Kidney capillary endothelial cell (primary cell): ENCODE measurements at regions not wholly inside any gene's neighbourhood (a gene's known extent, or its start where the extent isn't known, plus 50 kb on each side); places are given as distances from the start of the nearest gene placed in this dataset.
A peak's percentile ranks its signal among the peaks of the same experiment; 100 is the strongest.
"Not testable (repeated sequence)": the region's sequence is repeated elsewhere in the genome, so short reads cannot be mapped to it uniquely, and the experiment has no call there.

Experiments
- DNase-seq: peaks from one replicate; pipeline ENCODE4 v3.0.0-alpha.2; 2018; ENCODE audit warnings: low spot score

DNA sequence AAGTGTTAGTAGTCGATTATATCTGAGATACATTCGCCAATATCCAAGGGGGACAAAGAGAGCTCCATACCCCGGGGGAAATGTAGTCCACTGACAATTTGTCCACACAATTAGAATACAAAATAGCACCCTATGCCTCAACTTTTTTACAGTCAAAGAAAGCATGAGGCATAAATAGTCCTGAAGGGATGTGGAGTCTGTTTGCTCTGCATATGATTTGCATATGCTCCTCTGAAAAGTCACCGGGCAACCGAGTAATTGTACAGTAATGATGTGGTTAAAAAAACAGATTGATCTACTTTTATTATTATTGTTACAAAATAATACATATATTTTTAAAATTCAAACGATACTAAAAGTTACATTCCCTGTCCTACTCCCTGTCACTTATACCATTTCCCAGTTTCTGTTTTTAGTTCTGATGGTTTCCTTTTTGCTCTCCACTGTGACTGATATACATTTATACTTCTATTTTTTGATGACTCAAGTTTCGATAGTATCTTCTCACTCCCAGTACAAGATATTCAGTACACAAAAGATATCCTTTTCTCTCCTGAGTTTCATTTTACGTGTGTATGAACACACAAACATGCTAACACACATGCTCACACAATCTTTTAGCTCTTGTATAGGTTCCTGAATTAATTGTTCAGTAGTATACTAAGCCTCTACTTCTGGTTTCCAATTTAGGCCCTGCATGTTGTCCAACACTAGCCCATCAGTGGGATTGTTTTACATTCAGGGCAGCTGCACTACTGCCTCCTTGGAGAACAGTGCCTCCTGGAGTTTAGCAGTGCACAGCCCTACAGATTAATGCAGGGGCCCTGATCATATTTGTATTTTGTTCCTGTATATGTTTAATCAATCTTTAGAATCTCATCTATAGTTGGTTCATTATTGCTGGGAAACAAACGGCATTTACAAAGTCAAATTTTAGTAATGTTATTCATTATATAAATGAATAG lies 130.9 kb downstream of the TES start:
- DNase-seq = no peak

DNA sequence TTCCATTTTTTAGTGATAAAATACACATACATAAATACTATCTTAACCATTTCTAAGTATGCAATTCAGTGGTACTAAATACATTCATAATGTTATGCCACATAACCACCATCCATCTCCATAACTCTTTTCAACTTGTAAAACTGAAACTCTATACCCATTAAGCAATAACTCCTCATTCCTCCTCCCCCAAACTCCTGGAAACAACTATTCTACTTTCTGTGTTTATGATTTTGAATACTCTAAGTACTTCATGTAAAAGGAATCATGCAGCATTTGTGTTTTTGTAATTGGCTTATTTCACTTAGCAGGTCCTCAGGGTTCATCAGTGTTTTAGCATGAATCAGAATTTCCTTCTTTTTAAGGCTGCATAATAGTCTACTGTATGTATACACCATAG lies 131.8 kb downstream of the TES start:
- no peak for DNase-seq

DNA sequence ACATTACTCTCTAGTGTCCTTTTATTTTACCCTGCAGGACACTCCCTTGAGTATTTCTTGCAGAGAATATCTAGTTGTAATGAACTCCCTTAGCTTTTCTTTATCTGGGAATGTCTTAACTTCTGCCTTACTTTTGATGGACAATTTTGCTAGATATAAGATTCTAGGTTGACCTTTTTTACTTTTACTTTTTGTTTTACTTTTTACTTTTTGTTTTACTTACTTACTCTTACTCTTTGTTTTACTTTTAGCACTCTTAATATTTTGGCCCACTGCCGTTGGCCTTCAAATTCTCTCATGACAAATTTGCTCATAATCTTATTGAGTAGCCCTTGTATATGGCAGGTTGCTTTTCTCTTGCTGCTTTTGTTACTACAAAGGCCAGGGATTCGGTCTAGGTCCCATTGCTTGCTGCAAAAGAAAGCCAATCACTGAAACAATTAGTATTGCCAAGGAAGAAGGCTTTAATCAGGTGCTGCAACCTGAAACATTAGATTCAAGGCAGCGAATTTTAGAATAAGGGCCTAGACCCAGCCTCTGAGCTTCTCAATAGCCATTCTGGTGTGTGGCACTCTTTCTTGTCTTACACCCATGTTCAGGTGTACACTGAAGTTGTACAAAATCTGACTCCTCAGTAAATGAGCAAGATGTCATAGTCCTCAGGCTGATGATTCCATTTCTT lies 137.0 kb downstream of the TES start:
- no peak for DNase-seq

GRCh38 chr7:116348346-116348745 lies 138.0 kb downstream of the TES start:
- no peak for DNase-seq

DNA sequence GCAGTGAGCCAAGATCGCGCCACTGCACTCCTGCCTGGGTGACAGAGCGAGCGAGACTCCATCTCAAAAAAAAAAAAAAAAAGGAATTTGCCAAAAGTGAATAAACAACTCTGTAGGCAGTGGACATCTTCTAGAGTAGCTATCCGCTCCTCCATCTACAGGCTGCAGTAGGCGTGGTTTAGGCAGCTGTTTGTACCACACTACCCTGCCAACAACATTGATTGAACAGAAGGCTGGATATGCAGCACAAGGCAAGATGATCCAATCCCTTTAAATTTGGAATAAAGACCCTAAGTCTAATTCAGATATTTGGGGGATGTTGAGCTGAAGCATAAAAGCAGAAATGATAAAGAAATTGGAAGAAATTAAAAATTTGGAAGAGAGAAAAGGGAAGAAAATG lies 141.6 kb downstream of the TES start:
- no peak for DNase-seq

DNA sequence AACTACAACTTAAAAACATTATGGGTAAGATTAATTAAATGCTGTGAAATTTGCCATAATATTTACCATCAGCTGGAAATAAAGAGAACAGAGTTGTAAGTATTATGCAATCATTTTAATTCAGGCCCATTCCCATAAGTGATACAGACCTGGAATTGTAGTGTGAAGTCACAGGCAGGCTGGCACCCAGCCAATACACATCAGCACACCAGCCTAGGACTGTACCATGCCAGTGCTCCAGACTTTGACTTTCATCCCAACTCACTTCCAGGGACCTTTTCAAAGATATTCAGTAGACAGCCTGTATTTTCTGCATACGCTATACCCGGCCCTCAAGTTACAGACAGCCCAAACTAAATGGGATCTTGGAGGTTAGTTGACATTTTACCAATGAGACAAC lies 143.3 kb downstream of the TES start:
- no peak for DNase-seq

- no peak for DNase-seq
Observed at GRCh38 chr7:116354171-116354545, 143.8 kb downstream of the TES start.

DNA sequence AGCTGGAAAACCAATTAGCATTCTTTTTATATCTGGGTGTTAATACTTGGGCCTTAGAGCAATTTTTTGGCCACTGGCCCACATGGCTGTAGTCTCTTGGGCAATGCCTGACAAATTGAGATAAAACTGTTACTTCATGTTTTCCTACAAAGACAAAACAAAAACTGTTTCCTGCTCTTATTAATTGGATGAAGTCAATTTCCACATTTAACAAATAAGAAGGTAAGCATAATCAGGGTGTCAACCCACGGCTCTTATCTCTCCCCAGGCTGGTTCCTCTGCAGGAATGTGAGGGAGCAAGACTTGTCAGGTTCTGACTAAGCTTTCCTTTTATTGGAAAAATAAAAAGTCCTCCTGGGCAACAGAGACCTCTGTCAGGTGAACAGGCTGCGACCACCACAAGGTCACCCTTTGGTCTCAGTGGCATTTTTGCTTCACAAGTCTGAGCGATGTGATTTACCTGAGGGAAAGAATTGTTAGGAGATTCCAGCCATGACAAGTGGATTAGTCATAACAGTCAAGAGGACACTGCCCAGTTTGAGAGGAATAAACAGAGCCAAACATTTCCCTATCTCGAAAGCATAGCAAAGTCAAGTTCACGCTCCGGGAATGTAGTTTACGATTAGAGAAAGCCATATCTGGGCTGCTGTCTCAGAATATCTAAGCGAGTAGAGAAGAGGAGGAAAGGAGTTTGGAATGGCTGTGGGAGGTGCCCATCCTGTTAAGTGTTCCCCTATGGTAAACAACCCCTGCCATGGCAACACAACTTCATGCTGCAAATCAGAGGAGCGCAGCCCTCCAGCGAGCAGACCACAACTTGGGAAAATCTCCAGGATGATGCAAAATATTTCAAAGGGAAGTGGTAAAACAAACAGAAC lies 144.4 kb downstream of the TES start:
- peak; percentile 86 for DNase-seq

GRCh38 chr7:116355424-116355765 lies 144.1 kb upstream of the CAV2 start:
- no peak for DNase-seq

- DNase-seq = no peak
Observed at GRCh38 chr7:116356333-116356965, 143.1 kb upstream of the CAV2 start.

GRCh38 chr7:116356979-116357378 lies 142.6 kb upstream of the CAV2 start:
- no peak for DNase-seq

- DNase-seq = no peak
Observed at GRCh38 chr7:116357781-116358670, 141.5 kb upstream of the CAV2 start.

DNA sequence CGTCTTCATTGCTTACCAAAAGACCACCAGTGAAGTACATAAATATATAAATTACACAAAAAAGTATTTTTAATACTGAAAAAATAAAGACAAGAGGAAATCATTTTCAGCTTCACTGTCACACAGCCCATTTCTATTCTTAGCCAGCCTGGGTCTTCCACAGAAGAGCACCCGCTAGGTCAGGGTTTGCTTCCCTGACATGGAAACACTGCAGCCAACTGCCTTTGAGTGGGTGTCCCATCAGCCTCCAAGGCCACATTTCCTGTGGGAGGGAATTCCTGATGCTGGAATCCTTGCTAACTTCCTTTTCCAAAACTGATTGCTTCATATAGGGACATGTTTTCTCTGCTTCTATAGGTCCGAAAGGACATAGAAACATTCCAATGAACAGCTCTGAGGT lies 137.8 kb upstream of the CAV2 start:
- DNase-seq = no peak

- DNase-seq = no peak
Observed at GRCh38 chr7:116363637-116364432, 135.7 kb upstream of the CAV2 start.

- DNase-seq = no peak
Observed at GRCh38 chr7:116364469-116364868, 135.1 kb upstream of the CAV2 start.

- DNase-seq = no peak
Observed at GRCh38 chr7:116365797-116366196, 133.7 kb upstream of the CAV2 start.

GRCh38 chr7:116367171-116367813 lies 132.2 kb upstream of the CAV2 start:
- no peak for DNase-seq

DNA sequence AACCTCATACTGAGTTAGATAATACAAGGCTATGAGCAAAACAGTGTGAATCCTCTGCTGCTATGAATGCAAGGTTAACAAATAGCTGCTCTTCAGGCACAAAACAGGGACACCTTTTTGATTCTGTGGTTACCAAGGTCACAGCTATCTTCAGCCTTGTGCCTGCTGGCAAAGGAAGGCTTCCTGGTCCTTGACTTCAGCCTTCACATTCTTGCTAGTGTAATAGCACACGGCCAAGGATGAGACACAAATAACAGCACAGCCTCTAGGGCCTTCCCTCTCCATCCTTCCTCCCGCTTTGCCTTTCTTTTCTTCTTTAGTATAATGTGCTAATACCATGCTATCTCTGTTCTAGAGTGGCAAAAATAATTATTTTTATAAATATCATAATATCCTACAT lies 130.6 kb upstream of the CAV2 start:
- no peak for DNase-seq

DNA sequence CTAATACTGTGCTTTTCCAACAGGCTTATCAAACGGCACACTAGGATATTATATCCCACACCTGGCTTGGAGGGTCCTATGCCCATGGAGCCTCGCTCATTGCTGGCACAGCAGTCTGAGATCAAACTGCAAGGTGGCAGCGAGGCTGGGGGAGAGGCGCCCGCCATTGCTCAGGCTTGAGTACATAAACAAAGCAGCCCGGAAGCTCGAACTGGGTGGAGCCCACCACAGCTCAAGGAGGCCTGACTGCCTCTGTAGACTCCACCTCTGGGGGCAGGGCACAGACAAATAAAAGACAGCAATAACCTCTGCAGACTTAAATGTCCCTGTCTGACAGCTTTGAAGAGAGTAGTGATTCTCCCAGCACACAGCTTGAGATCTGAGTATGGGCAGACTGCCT lies 128.0 kb upstream of the CAV2 start:
- not testable (repeated sequence) for DNase-seq

DNA sequence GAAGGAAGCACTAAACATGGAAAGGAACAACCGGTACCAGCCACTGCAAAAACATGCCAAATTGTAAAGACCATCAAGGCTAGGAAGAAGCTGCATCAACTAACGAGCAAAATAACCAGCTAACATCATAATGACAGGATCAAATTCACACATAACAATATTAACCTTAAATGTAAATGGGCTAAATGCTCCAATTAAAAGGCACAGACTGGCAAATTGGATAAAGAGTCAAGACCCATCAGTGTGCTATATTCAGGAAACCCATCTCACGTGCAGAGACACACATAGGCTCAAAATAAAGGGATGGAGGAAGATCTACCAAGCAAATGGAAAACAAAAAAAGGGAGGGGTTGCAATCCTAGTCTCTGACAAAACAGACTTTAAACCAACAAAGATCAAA lies 126.3 kb upstream of the CAV2 start:
- DNase-seq = not testable (repeated sequence)
